ENCODE measurements at regions not wholly inside any gene's neighbourhood (a gene's known extent, or its start where the extent isn't known, plus 50 kb on each side); places are given as distances from the start of the nearest gene placed in this dataset.
A peak's percentile ranks its signal among the peaks of the same experiment; 100 is the strongest.
"Not testable (repeated sequence)": the region's sequence is repeated elsewhere in the genome, so short reads cannot be mapped to it uniquely, and the experiment has no call there.

DNA sequence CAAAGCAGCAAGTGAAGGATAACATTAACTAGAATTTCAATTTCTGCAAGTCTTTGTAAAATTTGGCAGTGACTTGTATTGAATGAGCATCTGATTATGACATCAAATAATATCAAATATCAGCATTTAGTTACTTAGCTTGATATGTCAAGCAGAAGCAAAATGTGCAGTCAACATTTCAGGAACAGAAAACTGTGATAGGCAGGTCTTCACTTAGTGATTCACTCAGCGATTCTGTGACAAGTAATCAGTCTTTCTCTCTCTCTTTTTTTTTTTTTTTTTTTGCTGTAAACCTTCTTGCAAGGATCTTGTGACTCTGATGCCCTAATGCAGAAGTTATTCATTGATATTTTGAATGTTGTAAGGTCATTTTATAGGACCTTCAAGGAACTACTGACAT lies 307.1 kb downstream of the MTERF1 start:
- in situ Hi-C loops (cut with HindIII; ENCODE audit: low pct_unique_long_range_greater_than_20kb, low sequenced_read_pairs), result no loop called here
- DNase-seq (ENCODE audit: low read depth in 1 of 2, low spot score in 1 of 2), result no peak

DNA sequence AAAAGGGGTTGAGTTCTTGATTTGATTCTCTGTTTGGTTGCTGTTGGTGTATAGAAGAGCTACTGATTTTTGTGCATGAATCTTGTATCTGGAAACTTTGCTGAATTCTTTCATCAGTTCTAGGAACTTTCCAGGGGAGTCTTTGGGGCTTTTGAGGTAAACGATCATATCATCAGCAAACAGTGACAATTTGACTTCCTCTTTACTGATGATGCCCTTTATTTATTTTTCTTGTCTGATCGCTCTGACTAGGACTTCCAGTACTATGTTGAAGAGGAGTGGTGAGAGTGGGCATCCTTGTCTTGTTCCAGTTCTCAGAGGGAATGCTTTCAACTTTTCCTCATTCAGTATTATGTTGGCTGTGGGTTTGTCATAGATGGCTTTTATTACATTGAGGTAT lies 304.0 kb downstream of the MTERF1 start:
- in situ Hi-C loops (cut with HindIII; ENCODE audit: low pct_unique_long_range_greater_than_20kb, low sequenced_read_pairs); DNase-seq (ENCODE audit: low read depth in 1 of 2, low spot score in 1 of 2): not testable (repeated sequence)

More for the DNA sequence above, 307.1 kb downstream of the MTERF1 start:
- TF ChIP-seq JUND (IDR thresholded peaks at IDR 0.05; ENCODE audit: low read depth), result no peak

DNA sequence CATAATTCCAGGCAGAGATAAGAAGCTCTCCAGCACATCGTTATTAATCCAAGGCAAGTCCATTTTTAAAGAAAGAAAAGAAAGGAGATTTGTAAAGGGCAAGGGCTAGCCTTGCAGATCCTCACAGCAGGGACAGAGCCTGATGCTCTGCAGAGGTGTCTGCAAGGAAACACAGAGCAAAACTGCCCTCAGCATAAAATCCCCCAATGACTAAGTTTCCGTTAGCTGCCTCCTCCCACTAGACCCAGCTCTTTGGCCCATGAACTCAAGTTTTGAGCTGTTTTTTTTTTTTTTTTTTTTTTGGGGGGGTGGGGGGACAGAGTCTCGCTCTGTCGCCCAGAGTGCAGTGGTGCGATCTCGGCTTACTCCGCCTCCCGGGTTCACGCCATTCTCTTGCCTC lies 300.7 kb downstream of the MTERF1 start:
- in situ Hi-C loops (cut with HindIII; ENCODE audit: low pct_unique_long_range_greater_than_20kb, low sequenced_read_pairs), result no loop called here
- no peak for DNase-seq (ENCODE audit: low read depth in 1 of 2, low spot score in 1 of 2)
- no peak for TF ChIP-seq JUND (IDR thresholded peaks at IDR 0.05; ENCODE audit: low read depth)

DNA sequence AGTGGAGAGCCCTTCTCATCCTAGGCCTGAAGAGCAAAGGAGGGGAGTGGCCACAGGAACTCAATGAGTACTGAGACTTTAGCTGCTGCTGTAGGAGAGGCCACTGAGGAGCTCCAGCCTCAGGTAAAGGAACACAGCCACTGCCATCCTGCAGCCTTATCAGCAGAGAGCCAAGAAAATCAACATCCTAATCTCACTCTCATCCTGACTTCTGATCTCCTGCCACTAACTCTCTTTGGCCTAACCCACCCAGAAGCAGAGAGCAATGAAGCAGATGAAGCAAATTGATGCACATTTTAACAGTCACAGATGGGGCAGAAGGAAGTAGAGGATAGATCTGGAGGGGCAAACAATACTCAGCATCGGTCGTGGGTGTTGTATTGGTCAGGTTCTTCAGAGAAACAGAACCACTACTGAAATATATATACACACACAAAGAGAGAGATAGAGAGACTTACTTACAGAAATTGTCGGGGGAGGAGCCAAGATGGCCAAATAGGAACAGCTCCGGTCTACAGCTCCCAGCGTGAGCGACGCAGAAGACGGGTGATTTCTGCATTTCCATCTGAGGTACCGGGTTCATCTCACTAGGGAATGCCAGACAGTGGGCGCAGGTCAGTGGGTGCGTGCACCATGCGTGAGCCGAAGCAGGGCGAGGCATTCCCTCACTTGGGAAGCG lies 297.6 kb downstream of the MTERF1 start:
- in situ Hi-C loops (cut with HindIII; ENCODE audit: low pct_unique_long_range_greater_than_20kb, low sequenced_read_pairs), result no loop called here
- TF ChIP-seq JUND (IDR thresholded peaks at IDR 0.05; ENCODE audit: low read depth), result no peak
- no peak for DNase-seq (ENCODE audit: low read depth in 1 of 2, low spot score in 1 of 2)

DNA sequence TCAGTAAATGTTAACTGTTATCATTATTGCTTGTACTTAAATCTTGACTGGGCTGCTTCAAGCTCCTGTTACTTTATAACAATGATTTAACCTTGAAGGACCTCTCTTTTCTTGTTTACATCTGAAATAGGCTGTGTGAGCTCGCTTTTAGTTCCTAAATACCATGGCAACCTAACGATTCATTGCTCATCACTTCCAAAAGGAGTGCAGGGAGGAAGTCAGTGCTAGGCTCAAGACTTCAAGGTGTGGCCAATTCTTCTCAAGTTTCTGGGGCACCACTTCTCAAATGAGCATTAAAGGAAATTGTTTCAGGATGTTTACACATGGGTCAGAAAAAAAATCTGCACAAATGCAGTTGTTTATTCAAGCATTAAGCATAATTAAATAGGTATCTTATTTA lies 284.2 kb downstream of the MTERF1 start:
- TF ChIP-seq JUND (IDR thresholded peaks at IDR 0.05; ENCODE audit: low read depth), result no peak
- in situ Hi-C loops (cut with HindIII; ENCODE audit: low pct_unique_long_range_greater_than_20kb, low sequenced_read_pairs), result no loop called here
- peak in 1 of 2 experiments; percentile 32 for DNase-seq (ENCODE audit: low read depth in 1 of 2, low spot score in 1 of 2)

- no peak for DNase-seq (ENCODE audit: low read depth in 1 of 2, low spot score in 1 of 2)
- in situ Hi-C loops (cut with HindIII; ENCODE audit: low pct_unique_long_range_greater_than_20kb, low sequenced_read_pairs), result no loop called here
- no peak for TF ChIP-seq JUND (IDR thresholded peaks at IDR 0.05; ENCODE audit: low read depth)
Observed at GRCh38 chr7:91598791-91599190, 281.7 kb downstream of the MTERF1 start.

- DNase-seq (ENCODE audit: low read depth in 1 of 2, low spot score in 1 of 2), result no peak
- in situ Hi-C loops (cut with HindIII; ENCODE audit: low pct_unique_long_range_greater_than_20kb, low sequenced_read_pairs), result no loop called here
- no peak for TF ChIP-seq JUND (IDR thresholded peaks at IDR 0.05; ENCODE audit: low read depth)
Observed at GRCh38 chr7:91600112-91600511, 280.4 kb downstream of the MTERF1 start.

- DNase-seq (ENCODE audit: low read depth in 1 of 2, low spot score in 1 of 2), result no peak
- no peak for TF ChIP-seq JUND (IDR thresholded peaks at IDR 0.05; ENCODE audit: low read depth)
- in situ Hi-C loops (cut with HindIII; ENCODE audit: low pct_unique_long_range_greater_than_20kb, low sequenced_read_pairs), result no loop called here
Observed at GRCh38 chr7:91603707-91604106, 276.8 kb downstream of the MTERF1 start.

DNA sequence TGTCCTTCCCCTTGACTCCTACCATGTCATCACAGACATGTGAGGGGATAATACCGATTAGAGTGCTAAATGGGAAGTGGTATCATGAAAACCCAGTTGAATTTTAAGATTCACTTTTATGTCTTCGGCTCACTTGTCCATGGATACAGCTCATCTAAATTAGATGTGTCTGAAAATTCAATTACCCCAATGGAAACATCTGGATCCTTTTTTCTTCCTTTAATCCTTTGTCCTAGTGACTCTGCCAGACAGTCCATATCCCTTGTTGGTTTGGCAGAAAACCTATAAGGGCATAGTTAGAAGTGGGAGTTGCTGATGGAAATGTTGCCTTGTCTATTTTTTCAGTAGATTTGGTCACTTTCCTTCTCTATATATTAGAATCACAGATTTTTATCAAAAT lies 271.9 kb downstream of the MTERF1 start:
- in situ Hi-C loops (cut with HindIII; ENCODE audit: low pct_unique_long_range_greater_than_20kb, low sequenced_read_pairs), result no loop called here
- DNase-seq (ENCODE audit: low read depth in 1 of 2, low spot score in 1 of 2), result no peak
- no peak for TF ChIP-seq JUND (IDR thresholded peaks at IDR 0.05; ENCODE audit: low read depth)

- TF ChIP-seq JUND (IDR thresholded peaks at IDR 0.05; ENCODE audit: low read depth), result no peak
- peak in 1 of 2 experiments; percentile 12 for DNase-seq (ENCODE audit: low read depth in 1 of 2, low spot score in 1 of 2)
- in situ Hi-C loops (cut with HindIII; ENCODE audit: low pct_unique_long_range_greater_than_20kb, low sequenced_read_pairs), result no loop called here
Observed at GRCh38 chr7:91609525-91609924, 271.0 kb downstream of the MTERF1 start.

- in situ Hi-C loops (cut with HindIII; ENCODE audit: low pct_unique_long_range_greater_than_20kb, low sequenced_read_pairs), result no loop called here
- TF ChIP-seq JUND (IDR thresholded peaks at IDR 0.05; ENCODE audit: low read depth), result no peak
- DNase-seq (ENCODE audit: low read depth in 1 of 2, low spot score in 1 of 2), result no peak
Observed at GRCh38 chr7:91614431-91614830, 266.1 kb downstream of the MTERF1 start.

- no peak for DNase-seq (ENCODE audit: low read depth in 1 of 2, low spot score in 1 of 2)
- in situ Hi-C loops (cut with HindIII; ENCODE audit: low pct_unique_long_range_greater_than_20kb, low sequenced_read_pairs), result no loop called here
- TF ChIP-seq JUND (IDR thresholded peaks at IDR 0.05; ENCODE audit: low read depth), result no peak
Observed at GRCh38 chr7:91618776-91619765, 261.4 kb downstream of the MTERF1 start.

- in situ Hi-C loops (cut with HindIII; ENCODE audit: low pct_unique_long_range_greater_than_20kb, low sequenced_read_pairs), result no loop called here
Observed at GRCh38 chr7:91620827-91621226, 259.7 kb downstream of the MTERF1 start.

DNA sequence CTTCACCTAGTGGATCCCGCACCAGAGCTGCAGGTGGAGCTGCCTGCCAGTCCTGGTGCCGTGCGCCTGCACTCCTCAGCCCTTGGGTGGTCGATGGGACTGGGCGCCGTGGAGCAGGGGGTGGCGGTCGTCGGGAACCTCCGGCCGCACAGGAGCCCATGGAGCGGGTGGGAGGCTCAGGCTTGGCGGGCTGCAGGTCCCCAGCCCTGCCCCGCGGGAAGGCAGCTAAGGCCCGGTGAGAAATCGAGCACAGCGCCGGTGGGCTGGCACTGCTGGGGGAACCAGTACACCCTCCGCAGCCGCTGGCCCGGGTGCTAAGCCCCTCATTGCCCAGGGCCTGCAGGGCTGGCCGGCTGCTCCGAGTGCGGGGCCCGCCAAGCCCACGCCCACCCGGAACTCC lies 253.2 kb downstream of the MTERF1 start:
- DNase-seq (ENCODE audit: low read depth in 1 of 2, low spot score in 1 of 2); in situ Hi-C loops (cut with HindIII; ENCODE audit: low pct_unique_long_range_greater_than_20kb, low sequenced_read_pairs): not testable (repeated sequence)

More at GRCh38 chr7:91620827-91621226, 259.7 kb downstream of the MTERF1 start:
- no peak for DNase-seq (ENCODE audit: low read depth in 1 of 2, low spot score in 1 of 2)
- TF ChIP-seq JUND (IDR thresholded peaks at IDR 0.05; ENCODE audit: low read depth), result no peak
